ENCODE measurements at regions not wholly inside any gene's neighbourhood (a gene's known extent, or its start where the extent isn't known, plus 50 kb on each side); places are given as distances from the start of the nearest gene placed in this dataset.

- H3K4me3 ChIP-seq (ENCODE audit: control insufficient read depth, low read depth, low read length): peak overlapping the region; percentile 1
- no peak for TF ChIP-seq CTCF (conservative IDR thresholded peaks at IDR 0.05; ENCODE audit: control insufficient read depth, insufficient read depth, low read depth, low read length)
- DNase-seq (ENCODE audit: low read depth): peak; percentile 59
These were observed 370.4 kb downstream of the SOCS6 start for GRCh38 chr18:70659036-70659925.

- TF ChIP-seq CTCF (conservative IDR thresholded peaks at IDR 0.05; ENCODE audit: control insufficient read depth, insufficient read depth, low read depth, low read length): no peak
- no peak overlapping the region for H3K4me3 ChIP-seq (ENCODE audit: control insufficient read depth, low read depth, low read length)
- no peak for DNase-seq (ENCODE audit: low read depth)
These were observed 364.8 kb downstream of the SOCS6 start for GRCh38 chr18:70653671-70654070.

- no peak overlapping the region for H3K4me3 ChIP-seq (ENCODE audit: control insufficient read depth, low read depth, low read length)
- DNase-seq (ENCODE audit: low read depth): no peak
- no peak for TF ChIP-seq CTCF (conservative IDR thresholded peaks at IDR 0.05; ENCODE audit: control insufficient read depth, insufficient read depth, low read depth, low read length)
These were observed 362.0 kb downstream of the SOCS6 start for GRCh38 chr18:70650878-70651277.

- TF ChIP-seq CTCF (conservative IDR thresholded peaks at IDR 0.05; ENCODE audit: control insufficient read depth, insufficient read depth, low read depth, low read length): no peak
- no peak overlapping the region for H3K4me3 ChIP-seq (ENCODE audit: control insufficient read depth, low read depth, low read length)
- no peak for DNase-seq (ENCODE audit: low read depth)
These were observed 360.8 kb downstream of the SOCS6 start for GRCh38 chr18:70649683-70650082.

- H3K4me3 ChIP-seq (ENCODE audit: control insufficient read depth, low read depth, low read length): no peak overlapping the region
- no peak for TF ChIP-seq CTCF (conservative IDR thresholded peaks at IDR 0.05; ENCODE audit: control insufficient read depth, insufficient read depth, low read depth, low read length)
- peak; percentile 52 for DNase-seq (ENCODE audit: low read depth)
These were observed 357.1 kb downstream of the SOCS6 start for GRCh38 chr18:70645971-70646370.

- no peak for DNase-seq (ENCODE audit: low read depth)
- TF ChIP-seq CTCF (conservative IDR thresholded peaks at IDR 0.05; ENCODE audit: control insufficient read depth, insufficient read depth, low read depth, low read length): no peak
- no peak overlapping the region for H3K4me3 ChIP-seq (ENCODE audit: control insufficient read depth, low read depth, low read length)
These were observed 355.0 kb downstream of the SOCS6 start for GRCh38 chr18:70643812-70644211.
